ENCODE measurements at regions not wholly inside any gene's neighbourhood (a gene's known extent, or its start where the extent isn't known, plus 50 kb on each side); places are given as distances from the start of the nearest gene placed in this dataset.

DNA sequence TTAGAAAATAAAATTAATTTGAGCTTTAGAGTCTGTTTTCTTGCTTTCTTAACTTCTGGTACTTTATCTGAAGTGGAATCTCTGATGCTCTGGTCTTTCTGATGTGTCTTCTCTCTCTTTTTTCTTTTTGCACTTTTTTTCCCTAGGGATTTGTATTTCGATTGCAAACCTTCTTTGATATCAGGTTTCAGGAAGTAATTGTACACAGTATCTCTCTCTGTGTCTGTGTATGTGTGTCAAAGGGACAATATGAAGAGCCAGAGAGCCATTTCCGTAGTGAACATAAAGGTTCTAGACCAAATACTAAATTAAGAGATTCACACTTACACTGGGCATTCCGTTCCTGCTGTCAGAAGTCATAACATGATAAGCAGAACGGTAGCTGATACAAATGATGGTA lies 325.0 kb downstream of the PCDH7 start (continued):
- TF ChIP-seq ZFX (IDR thresholded peaks at IDR 0.05) (no peak), CBX3 (IDR thresholded peaks at IDR 0.05; ENCODE audit: low read depth) (no peak), SP1 (IDR thresholded peaks at IDR 0.05; ENCODE audit: low read depth) (peak; percentile 70)

DNA sequence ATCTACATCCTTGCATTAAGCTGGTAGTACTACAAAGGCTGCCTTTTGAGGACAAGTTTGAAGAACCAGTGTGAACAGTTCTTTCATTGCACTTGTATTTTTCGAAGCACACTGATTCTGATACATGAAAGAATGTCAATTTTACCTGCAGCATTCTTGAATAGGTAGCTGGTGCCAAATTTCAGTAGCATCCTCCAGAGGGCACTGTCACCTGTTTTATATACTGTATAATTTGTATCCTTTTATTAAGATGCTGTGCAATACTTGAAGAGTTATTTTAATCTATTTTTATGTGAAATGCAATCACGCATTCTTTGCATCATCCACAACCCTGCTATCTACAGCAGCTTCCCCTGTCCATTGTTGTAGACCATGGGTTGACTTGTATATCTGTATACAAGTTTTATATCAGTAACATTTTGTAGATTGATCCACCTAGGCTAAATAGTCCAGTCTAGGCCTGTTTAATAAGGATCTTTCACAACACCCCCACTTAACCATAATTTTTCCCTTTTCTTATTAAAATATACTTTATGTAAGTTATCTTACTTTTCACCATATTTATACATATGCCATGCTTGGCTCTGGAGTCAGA lies 325.7 kb downstream of the PCDH7 start:
- no peak for TF ChIP-seq ELF1 (IDR thresholded peaks at IDR 0.05; ENCODE audit: borderline replicate concordance, low read depth)
- TF ChIP-seq CBX3 (IDR thresholded peaks at IDR 0.05; ENCODE audit: low read depth): peak; percentile 64
- no peak for TF ChIP-seq FOSL1 (IDR thresholded peaks at IDR 0.05; ENCODE audit: low read depth)
- no peak for TF ChIP-seq EGR1 (IDR thresholded peaks at IDR 0.05; ENCODE audit: low read depth)
- TF ChIP-seq RAD21 (IDR thresholded peaks at IDR 0.05; ENCODE audit: low read depth): peak; percentile 74
- TF ChIP-seq SP1 (IDR thresholded peaks at IDR 0.05; ENCODE audit: low read depth): peak; percentile 6; the same call in 1 of the 2 replicates
- TF ChIP-seq POLR2AphosphoS5 (IDR thresholded peaks at IDR 0.05; ENCODE audit: low read depth, low read length): peak; percentile 36
- TF ChIP-seq, protein P1, sequence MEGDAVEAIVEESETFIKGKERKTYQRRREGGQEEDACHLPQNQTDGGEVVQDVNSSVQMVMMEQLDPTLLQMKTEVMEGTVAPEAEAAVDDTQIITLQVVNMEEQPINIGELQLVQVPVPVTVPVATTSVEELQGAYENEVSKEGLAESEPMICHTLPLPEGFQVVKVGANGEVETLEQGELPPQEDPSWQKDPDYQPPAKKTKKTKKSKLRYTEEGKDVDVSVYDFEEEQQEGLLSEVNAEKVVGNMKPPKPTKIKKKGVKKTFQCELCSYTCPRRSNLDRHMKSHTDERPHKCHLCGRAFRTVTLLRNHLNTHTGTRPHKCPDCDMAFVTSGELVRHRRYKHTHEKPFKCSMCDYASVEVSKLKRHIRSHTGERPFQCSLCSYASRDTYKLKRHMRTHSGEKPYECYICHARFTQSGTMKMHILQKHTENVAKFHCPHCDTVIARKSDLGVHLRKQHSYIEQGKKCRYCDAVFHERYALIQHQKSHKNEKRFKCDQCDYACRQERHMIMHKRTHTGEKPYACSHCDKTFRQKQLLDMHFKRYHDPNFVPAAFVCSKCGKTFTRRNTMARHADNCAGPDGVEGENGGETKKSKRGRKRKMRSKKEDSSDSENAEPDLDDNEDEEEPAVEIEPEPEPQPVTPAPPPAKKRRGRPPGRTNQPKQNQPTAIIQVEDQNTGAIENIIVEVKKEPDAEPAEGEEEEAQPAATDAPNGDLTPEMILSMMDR (IDR thresholded peaks at IDR 0.05 in 2 of 3, conservative IDR thresholded peaks at IDR 0.05 in 1 of 3; ENCODE audit: borderline replicate concordance in 1 of 3, insufficient read depth in 1 of 3, low read depth in 2 of 3, low read length in 2 of 3): peak; percentile 29 to 77 (median 67); a peak in 5 of 6 replicates
- Histone ChIP-seq H3K4me1 (ENCODE audit: control insufficient read depth in 1 of 2, insufficient read depth in 2 of 2, low read length in 2 of 2) (peaks cover 91 to 97% of the 10 kb centered on the region in 2 experiments), H3K9ac (ENCODE audit: low read length) (peak overlapping the region; percentile 57), H3K9me2 (ENCODE audit: insufficient read depth) (no peaks in the 10 kb centered on the region), H3K27me3 (ENCODE audit: insufficient read depth, low read length) (no peaks in the 10 kb centered on the region), H3K36me3 (ENCODE audit: control insufficient read depth in 1 of 2, insufficient read depth in 2 of 2, low read length in 2 of 2) (no peaks in the 10 kb centered on the region), H3K27ac (ENCODE audit: low read depth, low read length) (peak overlapping the region; percentile 86), H3K79me2 (ENCODE audit: insufficient read depth, low read length) (peaks cover 97% of the 10 kb centered on the region), H3K4me2 (ENCODE audit: low read length) (peak overlapping the region; percentile 59), H3K4me3 (replicated peaks in 1 of 2; ENCODE audit: low read depth in 1 of 2, low read length in 2 of 2) (no peak overlapping the region), H4K20me1 (ENCODE audit: insufficient read depth) (no peaks in the 10 kb centered on the region), H2AFZ (ENCODE audit: low read depth, low read length, poor library complexity, severe bottlenecking) (no peak overlapping the region), H3K9me3 (ENCODE audit: control insufficient read depth in 1 of 2, insufficient read depth in 1 of 2, low read depth in 1 of 2, low read length in 2 of 2) (no peaks in the 10 kb centered on the region)
- intact Hi-C loops (cut with micrococcal nuclease): loop anchor here (10.0 kb wide), 1 partner anchor 629 kb away; no protein-coding TSS in a partner anchor
- DNase-seq (ENCODE audit: low read depth, low spot score) (no peak), ATAC-seq (peak; percentile 64)
- BruUV-seq (replicated peaks): no TSS peak
- ChIA-PET CTCF (interaction anchor here (1.0 to 2.6 kb wide), 9 partner anchors 11 to 143 kb away, joined by 3 to 8 read pairs (median 5); no protein-coding TSS in a partner anchor), RAD21 (ENCODE audit: low non-redundant PET in 1 of 2, low total read pairs in 2 of 2, uncharacterized antibody in 2 of 2, unreplicated experiment in 2 of 2) (interaction anchor here in 1 of 2 experiments (1.0 kb wide), 1 partner anchor 280 kb away, joined by 3 read pairs; no protein-coding TSS in a partner anchor), POLR2A (interaction anchor here (0.6 kb wide), 1 partner anchor 329 kb away, joined by 3 read pairs; no protein-coding TSS in a partner anchor)

Measured in HCT116 (cell line).